ENCODE measurements at regions not wholly inside any gene's neighbourhood (a gene's known extent, or its start where the extent isn't known, plus 50 kb on each side); places are given as distances from the start of the nearest gene placed in this dataset.

DNA sequence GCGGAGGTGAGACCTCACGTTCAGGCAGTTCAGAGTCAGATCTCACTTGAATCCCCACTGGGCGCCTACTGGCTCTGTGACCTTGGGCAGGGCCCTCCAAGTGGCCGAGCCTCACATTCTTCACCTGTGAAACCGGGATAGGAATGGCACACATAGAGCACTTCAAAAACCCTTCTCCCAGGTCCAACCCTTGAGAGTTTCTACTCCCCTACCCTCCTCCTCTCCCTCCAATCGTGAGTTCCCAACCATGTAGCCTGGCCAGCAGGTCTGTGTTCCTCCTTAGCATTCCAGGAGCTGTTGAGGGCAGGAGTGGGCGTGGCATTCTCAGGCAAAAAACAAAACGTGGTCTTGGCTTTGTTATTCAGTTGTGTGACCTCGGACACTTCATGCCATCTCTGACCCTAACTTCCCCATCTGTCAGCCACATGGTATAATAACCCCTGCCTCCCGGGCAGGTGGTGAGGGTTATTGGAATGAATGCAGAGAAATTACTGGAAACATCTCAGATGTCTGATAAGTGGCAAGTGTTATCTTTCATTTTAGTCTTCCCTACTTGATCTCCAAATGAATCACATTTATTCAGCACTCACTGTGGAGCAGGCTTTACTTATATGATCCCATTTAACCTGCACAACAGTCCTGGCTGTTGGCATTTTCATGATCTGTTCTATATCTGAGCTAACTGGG, 112.8 kb upstream of the BOD1 start:
- TF ChIP-seq, protein P1, sequence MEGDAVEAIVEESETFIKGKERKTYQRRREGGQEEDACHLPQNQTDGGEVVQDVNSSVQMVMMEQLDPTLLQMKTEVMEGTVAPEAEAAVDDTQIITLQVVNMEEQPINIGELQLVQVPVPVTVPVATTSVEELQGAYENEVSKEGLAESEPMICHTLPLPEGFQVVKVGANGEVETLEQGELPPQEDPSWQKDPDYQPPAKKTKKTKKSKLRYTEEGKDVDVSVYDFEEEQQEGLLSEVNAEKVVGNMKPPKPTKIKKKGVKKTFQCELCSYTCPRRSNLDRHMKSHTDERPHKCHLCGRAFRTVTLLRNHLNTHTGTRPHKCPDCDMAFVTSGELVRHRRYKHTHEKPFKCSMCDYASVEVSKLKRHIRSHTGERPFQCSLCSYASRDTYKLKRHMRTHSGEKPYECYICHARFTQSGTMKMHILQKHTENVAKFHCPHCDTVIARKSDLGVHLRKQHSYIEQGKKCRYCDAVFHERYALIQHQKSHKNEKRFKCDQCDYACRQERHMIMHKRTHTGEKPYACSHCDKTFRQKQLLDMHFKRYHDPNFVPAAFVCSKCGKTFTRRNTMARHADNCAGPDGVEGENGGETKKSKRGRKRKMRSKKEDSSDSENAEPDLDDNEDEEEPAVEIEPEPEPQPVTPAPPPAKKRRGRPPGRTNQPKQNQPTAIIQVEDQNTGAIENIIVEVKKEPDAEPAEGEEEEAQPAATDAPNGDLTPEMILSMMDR (IDR thresholded peaks at IDR 0.05; ENCODE audit: insufficient read depth, low read length, missing control alignments): no peak
- H3K4me3 ChIP-seq (ENCODE audit: low read depth, low read length): no peak overlapping the region
- ChIA-PET CTCF (interaction anchor here (0.7 to 1.5 kb wide), 2 partner anchors 10 to 244 kb away, joined by 3 to 4 read pairs; no protein-coding TSS in a partner anchor), POLR2A (no interaction called here)
- DNase-seq (ENCODE audit: low read depth, low spot score): no peak

GRCh38 chr5:173730632-173731298, 114.3 kb upstream of the BOD1 start:
- TF ChIP-seq, protein P1 (IDR thresholded peaks at IDR 0.05; ENCODE audit: insufficient read depth, low read length, missing control alignments): no peak
- CTCF ChIA-PET: interaction anchor here (1.2 kb wide), 1 partner anchor 9 kb away, joined by 4 read pairs; no protein-coding TSS in a partner anchor
- POLR2A ChIA-PET: no interaction called here
- no peak for DNase-seq (ENCODE audit: low read depth, low spot score)
- no peak overlapping the region for H3K4me3 ChIP-seq (ENCODE audit: low read depth, low read length)

GRCh38 chr5:173733021-173733420, 116.6 kb upstream of the BOD1 start:
- H3K4me3 ChIP-seq (ENCODE audit: low read depth, low read length): no peak overlapping the region
- TF ChIP-seq, protein P1 (IDR thresholded peaks at IDR 0.05; ENCODE audit: insufficient read depth, low read length, missing control alignments): no peak
- DNase-seq (ENCODE audit: low read depth, low spot score): no peak
- ChIA-PET CTCF (interaction anchor here (1.4 kb wide), 1 partner anchor 10 kb away, joined by 3 read pairs; no protein-coding TSS in a partner anchor), POLR2A (no interaction called here)

DNA sequence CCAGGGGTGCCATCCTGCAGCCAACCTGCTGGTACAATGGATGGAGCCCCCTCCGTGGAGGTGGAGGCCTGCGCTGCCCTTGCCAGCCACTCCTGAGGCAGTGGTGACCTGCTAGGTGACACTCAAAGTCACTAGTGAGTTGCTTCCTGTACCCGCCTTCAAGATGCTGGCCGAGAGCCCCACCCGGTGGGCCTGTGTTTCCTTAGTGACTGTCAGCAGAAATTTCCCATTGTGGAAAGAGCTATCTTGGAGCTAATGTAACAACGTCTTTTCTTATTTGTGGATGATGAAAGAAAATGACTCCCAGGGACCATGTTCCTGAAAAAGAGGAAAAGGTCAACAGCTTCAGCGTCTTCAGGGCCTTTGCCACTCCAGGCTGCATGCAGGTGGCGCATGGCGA, 117.0 kb upstream of the BOD1 start:
- TF ChIP-seq, protein P1 (IDR thresholded peaks at IDR 0.05; ENCODE audit: insufficient read depth, low read length, missing control alignments): no peak
- DNase-seq (ENCODE audit: low read depth, low spot score): no peak
- H3K4me3 ChIP-seq (ENCODE audit: low read depth, low read length): no peak overlapping the region
- POLR2A ChIA-PET: no interaction called here
- CTCF ChIA-PET: interaction anchor here (1.4 kb wide), 1 partner anchor 10 kb away, joined by 3 read pairs; no protein-coding TSS in a partner anchor

GRCh38 chr5:173733831-173734501, 117.5 kb upstream of the BOD1 start:
- CTCF ChIA-PET: interaction anchor here (0.6 to 1.4 kb wide), 2 partner anchors 9 to 70 kb away, joined by 3 read pairs; no protein-coding TSS in a partner anchor
- DNase-seq (ENCODE audit: low read depth, low spot score): no peak
- POLR2A ChIA-PET: no interaction called here
- TF ChIP-seq, protein P1 (IDR thresholded peaks at IDR 0.05; ENCODE audit: insufficient read depth, low read length, missing control alignments): no peak
- no peak overlapping the region for H3K4me3 ChIP-seq (ENCODE audit: low read depth, low read length)

DNA sequence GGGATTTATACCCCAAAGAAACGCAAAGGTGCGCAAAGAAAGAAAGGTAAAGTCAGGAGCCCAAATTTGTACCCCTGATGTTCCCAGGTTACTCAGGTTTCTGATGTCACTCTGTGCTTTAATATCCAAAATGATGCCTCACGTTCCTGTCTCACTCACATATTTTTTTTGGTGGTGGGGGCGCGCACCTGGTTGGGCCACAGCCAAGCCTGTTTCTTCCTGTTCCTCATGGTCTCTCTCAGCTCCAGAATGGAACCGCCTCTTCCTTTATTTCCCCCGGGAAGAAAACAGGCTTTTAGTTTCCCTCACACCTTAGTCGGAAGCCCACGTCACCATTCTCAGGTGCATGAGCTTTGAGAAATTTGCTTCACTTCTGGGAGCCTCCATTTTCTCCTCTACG, 118.3 kb upstream of the BOD1 start:
- ChIA-PET POLR2A (no interaction called here), CTCF (no interaction called here)
- DNase-seq (ENCODE audit: low read depth, low spot score): no peak
- TF ChIP-seq, protein P1 (IDR thresholded peaks at IDR 0.05; ENCODE audit: insufficient read depth, low read length, missing control alignments): no peak
- no peak overlapping the region for H3K4me3 ChIP-seq (ENCODE audit: low read depth, low read length)
